ENCODE measurements at regions not wholly inside any gene's neighbourhood (a gene's known extent, or its start where the extent isn't known, plus 50 kb on each side); places are given as distances from the start of the nearest gene placed in this dataset.

DNA sequence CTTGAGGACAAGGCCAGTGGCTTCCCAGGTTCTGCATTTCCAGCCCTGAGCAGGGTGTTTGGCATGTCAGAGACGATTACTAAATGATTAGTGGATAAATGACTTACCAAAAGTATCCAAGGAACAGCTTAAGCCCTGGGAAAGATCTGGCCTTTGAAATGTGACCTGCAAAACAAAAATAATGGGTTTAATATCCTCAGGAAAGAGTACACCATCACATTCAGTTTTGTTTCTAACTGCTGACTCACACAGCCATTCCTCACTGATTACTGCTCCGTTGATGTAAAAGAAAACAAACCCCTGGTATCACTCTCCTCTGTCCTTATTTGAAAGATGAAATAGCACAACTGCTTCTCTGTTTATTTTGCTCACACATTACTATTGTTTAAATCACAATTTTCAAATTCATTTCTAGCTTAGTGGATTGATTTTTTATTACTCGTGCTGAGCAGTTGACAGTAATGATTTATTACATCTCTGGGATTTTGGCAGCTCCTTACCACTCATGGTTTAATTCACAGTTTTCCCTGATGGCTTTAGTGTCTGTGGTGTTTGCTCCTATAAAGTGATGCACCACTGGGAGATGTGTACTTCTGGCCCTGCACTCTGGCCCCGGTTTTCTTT, 117.0 kb downstream of the CBLL2 start:
- DNase-seq (ENCODE audit: low read depth), result peak; percentile 92
- no peak overlapping the region for H3K4me3 ChIP-seq (ENCODE audit: control insufficient read depth, low read depth, low read length)
- TF ChIP-seq, protein P1, sequence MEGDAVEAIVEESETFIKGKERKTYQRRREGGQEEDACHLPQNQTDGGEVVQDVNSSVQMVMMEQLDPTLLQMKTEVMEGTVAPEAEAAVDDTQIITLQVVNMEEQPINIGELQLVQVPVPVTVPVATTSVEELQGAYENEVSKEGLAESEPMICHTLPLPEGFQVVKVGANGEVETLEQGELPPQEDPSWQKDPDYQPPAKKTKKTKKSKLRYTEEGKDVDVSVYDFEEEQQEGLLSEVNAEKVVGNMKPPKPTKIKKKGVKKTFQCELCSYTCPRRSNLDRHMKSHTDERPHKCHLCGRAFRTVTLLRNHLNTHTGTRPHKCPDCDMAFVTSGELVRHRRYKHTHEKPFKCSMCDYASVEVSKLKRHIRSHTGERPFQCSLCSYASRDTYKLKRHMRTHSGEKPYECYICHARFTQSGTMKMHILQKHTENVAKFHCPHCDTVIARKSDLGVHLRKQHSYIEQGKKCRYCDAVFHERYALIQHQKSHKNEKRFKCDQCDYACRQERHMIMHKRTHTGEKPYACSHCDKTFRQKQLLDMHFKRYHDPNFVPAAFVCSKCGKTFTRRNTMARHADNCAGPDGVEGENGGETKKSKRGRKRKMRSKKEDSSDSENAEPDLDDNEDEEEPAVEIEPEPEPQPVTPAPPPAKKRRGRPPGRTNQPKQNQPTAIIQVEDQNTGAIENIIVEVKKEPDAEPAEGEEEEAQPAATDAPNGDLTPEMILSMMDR (conservative IDR thresholded peaks at IDR 0.05; ENCODE audit: control insufficient read depth, insufficient read depth, low read depth, low read length), result no peak

DNA sequence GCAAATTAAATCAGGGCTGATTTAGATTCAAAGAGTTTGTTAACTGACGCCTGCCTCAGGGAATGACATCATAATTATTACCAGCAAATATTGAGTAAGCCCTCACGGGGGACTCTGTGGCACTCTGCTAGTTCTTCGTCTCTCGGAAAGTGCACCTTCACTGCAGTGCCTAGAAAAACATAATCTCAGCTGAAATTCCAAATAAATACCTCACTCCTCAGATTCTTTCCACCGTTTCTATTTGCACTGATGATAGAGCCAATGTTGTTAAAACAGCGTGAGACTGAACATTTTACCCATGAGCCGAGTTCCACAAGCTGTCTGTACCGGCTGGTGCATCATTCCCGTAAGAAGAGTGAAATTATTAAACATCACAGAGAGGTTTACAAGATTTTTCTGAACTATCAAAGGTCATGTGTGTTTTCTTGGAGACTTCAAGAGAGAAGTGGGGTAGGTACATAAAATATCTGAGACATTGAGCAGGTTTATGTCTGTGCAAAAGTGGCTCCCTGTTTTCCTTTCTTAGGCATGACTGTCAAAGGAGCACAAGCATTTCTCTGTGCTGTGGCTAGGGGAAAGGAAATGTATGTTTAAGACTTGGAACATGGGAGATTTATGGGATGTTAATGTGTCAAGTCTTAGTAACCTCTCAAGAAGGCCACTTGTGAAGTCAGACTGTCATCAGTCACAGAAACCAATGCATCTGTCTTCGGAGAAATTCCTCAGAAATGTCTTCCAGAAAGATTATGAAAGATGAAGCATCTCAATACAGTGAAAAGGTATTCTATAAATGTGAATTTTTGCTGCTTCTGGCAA, 119.6 kb downstream of the CBLL2 start:
- H3K4me3 ChIP-seq (ENCODE audit: control insufficient read depth, low read depth, low read length), result no peak overlapping the region
- TF ChIP-seq, protein P1 (conservative IDR thresholded peaks at IDR 0.05; ENCODE audit: control insufficient read depth, insufficient read depth, low read depth, low read length), result no peak
- peak; percentile 26 for DNase-seq (ENCODE audit: low read depth)

DNA sequence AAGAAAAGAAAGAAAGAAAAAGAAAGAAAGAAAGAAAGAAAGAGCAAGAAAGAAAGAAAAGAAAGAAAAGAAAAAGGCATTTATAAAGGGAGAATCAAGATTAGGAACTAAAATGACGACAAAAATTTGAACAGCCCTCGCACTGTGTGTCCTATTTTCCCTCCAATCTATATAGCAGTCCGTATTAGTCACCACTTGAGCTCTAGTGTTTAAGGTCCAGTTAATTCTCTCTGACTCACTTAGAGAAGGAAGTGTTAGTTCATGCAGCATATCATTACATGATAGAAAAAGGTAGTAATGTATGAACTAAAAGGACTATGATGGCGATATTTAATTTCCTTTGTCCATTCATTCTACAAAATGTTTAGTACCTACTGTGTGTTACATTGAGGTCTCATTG, 122.7 kb downstream of the CBLL2 start:
- TF ChIP-seq, protein P1 (conservative IDR thresholded peaks at IDR 0.05; ENCODE audit: control insufficient read depth, insufficient read depth, low read depth, low read length), result no peak
- no peak overlapping the region for H3K4me3 ChIP-seq (ENCODE audit: control insufficient read depth, low read depth, low read length)
- DNase-seq (ENCODE audit: low read depth), result peak; percentile 53

DNA sequence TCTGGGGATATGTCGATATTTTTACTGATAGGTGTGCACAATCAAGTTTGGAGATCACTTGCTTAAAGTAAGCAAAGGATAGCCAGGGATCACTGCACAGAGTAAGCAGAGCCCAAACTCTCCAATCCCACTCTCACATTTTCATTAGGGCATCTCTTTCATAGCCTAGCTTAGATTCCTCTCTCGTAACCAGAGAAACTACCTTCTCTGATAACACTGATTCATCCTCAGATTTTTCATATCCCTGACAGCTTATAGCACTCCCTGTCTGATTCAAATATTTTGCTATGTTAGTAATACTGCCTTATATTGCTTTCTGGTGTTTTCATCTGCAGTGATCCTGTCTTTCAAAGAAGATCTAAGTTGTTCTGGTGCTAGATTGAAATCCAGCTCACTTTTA, 123.7 kb downstream of the CBLL2 start:
- TF ChIP-seq, protein P1 (conservative IDR thresholded peaks at IDR 0.05; ENCODE audit: control insufficient read depth, insufficient read depth, low read depth, low read length), result no peak
- no peak overlapping the region for H3K4me3 ChIP-seq (ENCODE audit: control insufficient read depth, low read depth, low read length)
- no peak for DNase-seq (ENCODE audit: low read depth)

DNA sequence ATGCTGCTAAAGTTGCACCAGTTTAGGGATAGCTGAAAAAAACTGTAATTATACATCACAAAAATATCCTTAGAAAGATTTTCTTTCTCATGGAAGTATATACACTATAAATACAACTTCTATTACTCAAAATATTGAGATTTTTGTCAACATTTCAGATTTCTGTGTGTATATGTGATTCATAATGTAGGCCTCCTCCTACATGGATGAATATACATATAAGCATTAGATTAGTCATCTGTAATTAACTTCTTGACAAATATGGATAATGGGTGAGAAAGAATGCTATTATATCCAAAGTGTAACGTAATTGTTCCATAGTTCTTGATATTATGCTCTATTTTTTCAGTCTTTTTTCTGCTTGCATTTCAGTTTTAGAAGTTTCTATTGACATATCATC, 124.9 kb downstream of the CBLL2 start:
- H3K4me3 ChIP-seq (ENCODE audit: control insufficient read depth, low read depth, low read length), result no peak overlapping the region
- TF ChIP-seq, protein P1 (conservative IDR thresholded peaks at IDR 0.05; ENCODE audit: control insufficient read depth, insufficient read depth, low read depth, low read length), result no peak
- DNase-seq (ENCODE audit: low read depth), result no peak

DNA sequence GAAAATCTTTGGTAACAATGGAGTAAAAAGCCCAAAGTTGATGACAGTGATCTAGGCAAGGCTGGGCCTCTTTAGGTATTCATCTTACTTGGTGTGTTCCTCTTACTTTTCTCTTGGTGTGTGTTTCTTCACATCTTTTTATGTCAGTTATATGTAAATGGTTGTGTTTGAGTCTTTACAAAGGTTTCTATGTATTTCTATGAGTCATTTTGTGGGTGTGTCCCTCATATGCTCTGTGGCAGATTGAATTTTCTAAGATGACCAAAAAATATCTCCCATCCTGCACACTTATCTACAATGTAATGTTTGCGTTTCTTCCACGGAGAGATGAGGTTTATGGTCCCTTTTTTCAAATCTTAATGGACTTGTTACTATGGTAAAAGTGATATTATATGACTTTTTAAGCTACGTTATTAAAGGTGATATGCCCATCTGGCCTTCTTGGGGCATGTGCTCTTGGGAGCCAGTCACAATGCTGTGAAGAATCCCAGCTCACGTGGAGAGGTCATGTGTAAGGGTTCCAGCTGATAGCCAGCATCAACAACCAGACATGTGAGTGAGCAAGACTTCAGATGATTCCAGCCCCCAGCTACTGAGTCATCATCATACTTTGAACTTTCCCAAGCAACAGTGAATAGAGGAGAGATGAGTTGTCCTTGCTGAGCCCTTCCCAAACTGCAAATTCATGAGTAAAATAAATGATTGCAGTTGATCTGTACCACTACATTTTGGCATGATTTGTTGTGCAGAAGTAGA, 126.9 kb downstream of the CBLL2 start:
- TF ChIP-seq, protein P1 (conservative IDR thresholded peaks at IDR 0.05; ENCODE audit: control insufficient read depth, insufficient read depth, low read depth, low read length), result no peak
- H3K4me3 ChIP-seq (ENCODE audit: control insufficient read depth, low read depth, low read length), result no peak overlapping the region
- DNase-seq (ENCODE audit: low read depth), result peak; percentile 84
